ENCODE measurements at regions not wholly inside any gene's neighbourhood (a gene's known extent, or its start where the extent isn't known, plus 50 kb on each side); places are given as distances from the start of the nearest gene placed in this dataset.

GRCh38 chr4:144906181-144906925 is 191.6 kb downstream of the ANAPC10 start:
- POLR2A ChIA-PET: no interaction called here
- Histone ChIP-seq H3K9me3 (ENCODE audit: control insufficient read depth, insufficient read depth, low read length) (no peaks in the 10 kb centered on the region), H3K4me3 (ENCODE audit: low read depth, low read length) (no peak overlapping the region), H3K27ac (ENCODE audit: low read depth, low read length) (no peak overlapping the region), H3K27me3 (ENCODE audit: control insufficient read depth, insufficient read depth, low read length) (no peaks in the 10 kb centered on the region)
- CTCF ChIA-PET: interaction anchor here (0.6 kb wide), 2 partner anchors 11 to 156 kb away, joined by 3 to 4 read pairs; no protein-coding TSS in a partner anchor
- no peak for TF ChIP-seq CTCF (IDR thresholded peaks at IDR 0.05; ENCODE audit: low read depth, low read length)
- no peak for DNase-seq (ENCODE audit: low read depth, low spot score)

DNA sequence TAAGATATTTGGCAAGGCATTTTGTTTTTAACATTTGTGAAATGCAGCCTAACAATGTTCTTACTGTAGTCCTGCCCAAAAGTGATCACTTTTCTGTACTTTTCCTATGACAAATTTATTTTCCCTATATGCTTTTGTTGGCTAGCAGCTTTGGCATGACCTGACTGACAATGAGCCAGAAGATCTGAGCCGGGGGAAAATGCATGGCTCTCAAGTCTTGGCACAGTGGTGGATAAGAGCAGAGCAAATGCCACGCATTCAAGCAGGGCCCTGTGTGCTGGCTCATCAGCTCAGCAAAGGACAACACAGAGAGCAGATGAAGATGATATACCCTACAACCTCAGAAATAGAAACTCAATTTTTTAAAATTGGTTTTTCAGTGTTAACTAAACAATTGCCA is 187.3 kb downstream of the ANAPC10 start:
- CTCF ChIA-PET: no interaction called here
- no peak overlapping the region for H3K4me3 ChIP-seq (ENCODE audit: low read depth, low read length)
- H3K27ac ChIP-seq (ENCODE audit: low read depth, low read length): no peak overlapping the region
- H3K27me3 ChIP-seq (ENCODE audit: control insufficient read depth, insufficient read depth, low read length): no peaks in the 10 kb centered on the region
- DNase-seq (ENCODE audit: low read depth, low spot score): no peak
- TF ChIP-seq CTCF (IDR thresholded peaks at IDR 0.05; ENCODE audit: low read depth, low read length): no peak
- POLR2A ChIA-PET: no interaction called here
- H3K9me3 ChIP-seq (ENCODE audit: control insufficient read depth, insufficient read depth, low read length): no peaks in the 10 kb centered on the region

Data from AG04450 (cell line).